Kidney (tissue), 13 donors: ENCODE measurements at regions not wholly inside any gene's neighbourhood (a gene's known extent, or its start where the extent isn't known, plus 50 kb on each side); places are given as distances from the start of the nearest gene placed in this dataset.

Experiments
- DNase-seq, 5 donors: peaks; one replicate each; pipeline ENCODE4 v3.0.0-alpha.2; 2013 to 2020
- FAIRE-seq: peaks from 2 replicates; lab custom pipeline; 2012; peaks lifted over from hg19 to GRCh38; lab: Jason Lieb, UNC
- H3K27ac ChIP-seq, 2 donors: one replicate each; pipeline ENCODE4 v1.7.0; 2013; ENCODE audit warnings: low read depth in 2 of 2, low read length in 2 of 2, inconsistent platforms in 1 of 2
- H3K27me3 ChIP-seq: one replicate; pipeline ENCODE4 v1.7.1; 2013; ENCODE audit warnings: low read length, inconsistent platforms; ENCODE audit not compliant: control insufficient read depth, insufficient read depth
- H3K36me3 ChIP-seq, 3 donors: one replicate each; pipeline versions ENCODE4 v1.7.0 to v1.7.1; 2013; ENCODE audit warnings: low read length in 3 of 3, control low read depth in 1 of 3, inconsistent platforms in 1 of 3; ENCODE audit not compliant: insufficient read depth in 3 of 3, control insufficient read depth in 2 of 3
- H3K4me1 ChIP-seq, 3 donors: one replicate each; pipeline versions ENCODE4 v1.7.0 to v1.7.1; 2013; ENCODE audit warnings: low read length in 3 of 3, inconsistent platforms in 1 of 3, low read depth in 1 of 3; ENCODE audit not compliant: control insufficient read depth in 2 of 3, insufficient read depth in 2 of 3
- H3K4me3 ChIP-seq, 3 donors: one replicate each; pipeline versions ENCODE4 v1.7.0 to v1.8.1; 2013; ENCODE audit warnings: low read length in 3 of 3, control low read depth in 1 of 3, inconsistent platforms in 1 of 3
- H3K9ac ChIP-seq, 3 donors: one replicate each; pipeline versions ENCODE4 v1.7.0 to v1.7.1; 2013; ENCODE audit warnings: low read length in 3 of 3, control low read depth in 1 of 3, inconsistent platforms in 1 of 3
- H3K9me3 ChIP-seq, 3 donors: one replicate each; pipeline versions ENCODE4 v1.7.0 to v1.7.1; 2013; ENCODE audit warnings: low read length in 3 of 3, control low read depth in 1 of 3, inconsistent platforms in 1 of 3; ENCODE audit not compliant: control insufficient read depth in 2 of 3, insufficient read depth in 1 of 3
- intact Hi-C: fragments of 100-400 bp; cut with DNase I; formaldehyde crosslinking; loops from one replicate; pipeline ENCODE4 v1.11.1; 2022
- TF ChIP-seq, protein P1 (sequence below): IDR thresholded peaks from 3 replicates; pipeline ENCODE4 v1.5.1; 2012; ENCODE audit warnings: mild to moderate bottlenecking, moderate library complexity, borderline replicate concordance; ENCODE audit not compliant: insufficient read depth; ENCODE audit errors: extremely low read depth
- donor health status: control.
- donor health status: control.
- donor health status: control.
- donor health status: control.
- donor health status: control.
- donor health status: DM: yes; HTN: yes; CAD: no.
- donor health status: Normal renal cell carcinoma (clear cell type).

DNA sequence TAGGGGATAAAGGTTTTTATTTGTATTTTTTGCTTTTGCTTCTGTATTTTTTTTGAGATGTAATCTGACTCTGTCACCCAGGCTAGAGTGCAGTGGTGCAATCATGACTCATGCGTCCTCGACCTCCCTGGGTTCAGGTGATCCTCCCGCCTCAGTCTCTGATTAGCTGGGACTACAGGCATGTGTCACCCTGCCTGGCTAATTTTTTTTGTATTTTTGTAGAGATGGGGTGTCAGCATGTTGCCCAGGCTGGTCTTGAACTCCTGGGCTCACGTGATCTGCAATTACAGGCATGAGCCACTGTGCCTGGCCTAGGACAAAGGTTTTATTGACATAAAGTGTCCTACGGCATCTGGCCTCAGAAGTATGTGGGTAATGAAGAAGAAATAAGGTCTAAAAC, 297.1 kb upstream of the C9orf72 start:
- peaks cover 0 to 4% (median 0%) of the 10 kb centered on the region in 3 donors for H3K4me1 ChIP-seq
- DNase-seq (no peak), FAIRE-seq (no peak)
- no peak overlapping the region for H3K4me3 ChIP-seq
- H3K36me3 ChIP-seq: no peaks in the 10 kb centered on the region
- H3K9me3 ChIP-seq: no peaks in the 10 kb centered on the region
- intact Hi-C loops: no loop called here
- H3K9ac ChIP-seq: no peak overlapping the region
- no peak overlapping the region for H3K27ac ChIP-seq
- no peaks in the 10 kb centered on the region for H3K27me3 ChIP-seq
- TF ChIP-seq, protein P1, sequence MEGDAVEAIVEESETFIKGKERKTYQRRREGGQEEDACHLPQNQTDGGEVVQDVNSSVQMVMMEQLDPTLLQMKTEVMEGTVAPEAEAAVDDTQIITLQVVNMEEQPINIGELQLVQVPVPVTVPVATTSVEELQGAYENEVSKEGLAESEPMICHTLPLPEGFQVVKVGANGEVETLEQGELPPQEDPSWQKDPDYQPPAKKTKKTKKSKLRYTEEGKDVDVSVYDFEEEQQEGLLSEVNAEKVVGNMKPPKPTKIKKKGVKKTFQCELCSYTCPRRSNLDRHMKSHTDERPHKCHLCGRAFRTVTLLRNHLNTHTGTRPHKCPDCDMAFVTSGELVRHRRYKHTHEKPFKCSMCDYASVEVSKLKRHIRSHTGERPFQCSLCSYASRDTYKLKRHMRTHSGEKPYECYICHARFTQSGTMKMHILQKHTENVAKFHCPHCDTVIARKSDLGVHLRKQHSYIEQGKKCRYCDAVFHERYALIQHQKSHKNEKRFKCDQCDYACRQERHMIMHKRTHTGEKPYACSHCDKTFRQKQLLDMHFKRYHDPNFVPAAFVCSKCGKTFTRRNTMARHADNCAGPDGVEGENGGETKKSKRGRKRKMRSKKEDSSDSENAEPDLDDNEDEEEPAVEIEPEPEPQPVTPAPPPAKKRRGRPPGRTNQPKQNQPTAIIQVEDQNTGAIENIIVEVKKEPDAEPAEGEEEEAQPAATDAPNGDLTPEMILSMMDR: no peak

DNA sequence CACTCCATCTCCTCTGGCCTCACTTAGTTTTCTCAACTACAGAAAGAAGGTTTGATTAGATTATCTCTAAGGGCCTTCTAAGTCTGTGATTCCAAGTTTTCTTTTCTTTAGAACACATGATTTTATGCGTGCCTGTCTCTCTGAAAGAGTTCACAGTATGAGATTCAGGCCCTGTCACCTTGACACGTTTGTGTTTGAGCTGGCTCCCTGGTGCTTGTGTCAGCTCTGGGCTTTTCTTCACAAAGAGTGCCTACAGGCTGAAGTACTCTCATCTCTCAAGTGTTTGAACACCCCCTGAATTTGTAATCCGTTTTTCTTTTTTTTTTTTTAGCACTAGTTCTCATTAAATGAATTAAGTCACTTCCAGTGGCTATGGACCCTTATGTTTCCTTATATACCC, 306.9 kb upstream of the C9orf72 start:
- Histone ChIP-seq H3K4me3 (no peak overlapping the region), H3K9ac (no peak overlapping the region), H3K27ac (no peak overlapping the region), H3K27me3 (no peaks in the 10 kb centered on the region), H3K9me3 (no peaks in the 10 kb centered on the region), H3K4me1 (no peaks in the 10 kb centered on the region), H3K36me3 (no peaks in the 10 kb centered on the region)
- FAIRE-seq: no peak
- no peak for DNase-seq
- TF ChIP-seq, protein P1: no peak
- intact Hi-C loops: no loop called here

DNA sequence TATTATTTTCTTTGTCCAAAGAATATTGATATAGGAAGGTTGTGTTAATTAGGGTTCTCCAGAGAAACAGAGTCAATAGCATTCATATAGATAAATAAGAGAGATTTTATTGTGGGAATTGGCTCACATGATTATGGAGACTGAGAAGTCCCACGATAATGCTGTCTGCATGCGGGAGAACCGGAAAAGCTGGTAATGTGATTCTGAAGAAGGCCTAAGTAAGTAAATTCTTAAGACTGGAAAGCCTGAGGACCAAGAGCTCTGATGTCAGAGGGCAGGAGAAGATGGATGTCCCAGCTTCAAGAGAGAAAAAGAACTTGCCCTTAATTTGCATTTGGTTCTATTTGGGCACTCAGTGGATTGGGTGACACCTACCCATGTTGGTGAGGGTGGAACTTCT, 307.4 kb upstream of the C9orf72 start:
- DNase-seq (no peak), FAIRE-seq (no peak)
- Histone ChIP-seq H3K27me3 (no peaks in the 10 kb centered on the region), H3K4me3 (no peak overlapping the region), H3K4me1 (no peaks in the 10 kb centered on the region), H3K9me3 (no peaks in the 10 kb centered on the region), H3K9ac (no peak overlapping the region), H3K27ac (no peak overlapping the region), H3K36me3 (no peaks in the 10 kb centered on the region)
- intact Hi-C loops: no loop called here
- TF ChIP-seq, protein P1: no peak

DNA sequence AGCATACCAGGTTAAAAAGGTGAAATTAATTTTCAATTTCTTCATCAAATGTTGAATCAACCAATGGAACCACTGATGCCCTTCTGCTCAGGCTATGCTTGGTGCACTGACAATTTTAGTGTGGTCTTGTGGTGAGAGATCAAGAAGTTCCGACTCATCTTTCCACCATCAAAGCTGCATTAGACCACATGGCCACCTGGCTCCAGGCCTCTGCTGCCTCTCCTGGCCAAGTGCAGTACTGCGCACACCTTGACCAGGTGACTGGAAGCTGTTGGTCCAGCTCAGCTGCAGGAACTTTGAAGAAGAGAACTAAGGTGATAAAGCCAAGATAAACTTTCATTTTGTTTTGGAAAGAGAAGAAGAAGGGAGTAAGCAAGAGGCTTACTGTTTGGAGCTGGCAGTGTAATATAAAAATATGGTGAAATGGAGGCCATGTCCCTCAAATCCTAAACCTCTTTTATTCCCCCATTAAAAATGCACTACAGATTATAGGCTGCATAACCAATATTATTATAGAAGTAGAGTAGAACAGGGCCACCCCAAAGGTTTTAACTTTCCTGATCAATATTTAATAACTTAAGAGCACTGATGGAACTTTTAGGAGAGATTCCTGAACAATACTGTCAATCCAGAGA, 315.5 kb upstream of the C9orf72 start:
- TF ChIP-seq, protein P1: peak; percentile 63
- Histone ChIP-seq H3K27me3 (no peaks in the 10 kb centered on the region), H3K4me3 (no peak overlapping the region), H3K27ac (no peak overlapping the region), H3K9me3 (no peaks in the 10 kb centered on the region), H3K4me1 (no peaks in the 10 kb centered on the region), H3K9ac (no peak overlapping the region), H3K36me3 (no peaks in the 10 kb centered on the region)
- FAIRE-seq (no peak), DNase-seq (no peak)
- intact Hi-C loops: no loop called here
